ENCODE measurements at regions not wholly inside any gene's neighbourhood (a gene's known extent, or its start where the extent isn't known, plus 50 kb on each side); places are given as distances from the start of the nearest gene placed in this dataset.

GRCh38 chr4:41400296-41400695 is 137.7 kb upstream of the LIMCH1 start:
- Histone ChIP-seq H3K27ac (no peak overlapping the region), H3K36me3 (ENCODE audit: insufficient read depth, low read length) (no peaks in the 10 kb centered on the region)
- TF ChIP-seq POLR2AphosphoS5 (IDR thresholded peaks at IDR 0.05; ENCODE audit: borderline replicate concordance, low read depth, low read length) (no peak), EZH2 (IDR thresholded peaks at IDR 0.05) (no peak), FOXP2 (optimal IDR thresholded peaks at IDR 0.05; ENCODE audit: control extremely low read depth, extremely low read length, insufficient read depth) (no peak)

DNA sequence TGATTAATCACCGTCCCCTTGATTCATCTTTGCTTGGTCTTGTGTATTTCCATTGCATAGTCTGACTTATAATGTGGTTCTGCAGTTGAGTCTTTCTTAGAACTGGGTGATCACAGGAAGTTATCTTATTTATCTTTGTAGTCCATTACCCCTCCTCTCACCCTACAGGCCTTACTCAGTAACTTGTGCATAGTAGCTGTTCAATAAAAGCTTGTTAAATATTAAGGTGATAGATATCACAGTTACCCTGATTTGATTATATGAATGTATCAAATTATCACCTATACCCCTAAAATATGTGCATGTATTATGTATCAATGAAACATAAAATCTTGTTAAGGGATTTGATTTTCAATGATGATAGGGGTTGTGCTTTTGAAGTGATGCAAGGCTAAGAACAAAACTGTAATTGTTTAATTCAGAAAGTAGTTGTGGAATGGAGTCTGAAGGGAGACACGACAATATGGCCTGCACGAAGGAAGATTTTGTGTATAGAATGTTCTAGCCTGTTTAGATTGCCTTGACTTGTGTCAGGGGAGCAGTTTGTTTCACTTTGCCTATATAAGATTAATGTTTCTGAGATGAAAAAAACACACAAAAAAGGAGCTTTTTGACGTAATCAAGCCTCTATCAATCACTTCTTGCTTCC is 132.4 kb upstream of the LIMCH1 start:
- no peak for DNase-seq (ENCODE audit: low read depth, low spot score)
- H3K4me3 ChIP-seq = no peak overlapping the region
- TF ChIP-seq FOXP2 (optimal IDR thresholded peaks at IDR 0.05; ENCODE audit: control extremely low read depth, extremely low read length, insufficient read depth) = no peak
- TF ChIP-seq EZH2 (IDR thresholded peaks at IDR 0.05) = no peak
- TF ChIP-seq POLR2AphosphoS5 (IDR thresholded peaks at IDR 0.05; ENCODE audit: borderline replicate concordance, low read depth, low read length) = no peak
- no peak overlapping the region for H3K9ac ChIP-seq (ENCODE audit: insufficient read length)
- H3K27ac ChIP-seq = no peak overlapping the region
- H3K36me3 ChIP-seq (ENCODE audit: insufficient read depth, low read length) = no peaks in the 10 kb centered on the region
- H3K9me3 ChIP-seq (ENCODE audit: low read depth, low read length) = no peaks in the 10 kb centered on the region

More at GRCh38 chr4:41400296-41400695, 137.7 kb upstream of the LIMCH1 start:
- Histone ChIP-seq H3K9me3 (ENCODE audit: low read depth, low read length) (no peaks in the 10 kb centered on the region), H3K4me3 (no peak overlapping the region), H3K9ac (ENCODE audit: insufficient read length) (no peak overlapping the region)
- no peak for DNase-seq (ENCODE audit: low read depth, low spot score)

GRCh38 chr4:41406113-41406516 is 131.8 kb upstream of the LIMCH1 start:
- Histone ChIP-seq H3K36me3 (ENCODE audit: insufficient read depth, low read length) (no peaks in the 10 kb centered on the region), H3K9ac (ENCODE audit: insufficient read length) (no peak overlapping the region), H3K9me3 (ENCODE audit: low read depth, low read length) (no peaks in the 10 kb centered on the region), H3K27ac (no peak overlapping the region), H3K4me3 (no peak overlapping the region)
- no peak for TF ChIP-seq EZH2 (IDR thresholded peaks at IDR 0.05)
- no peak for TF ChIP-seq FOXP2 (optimal IDR thresholded peaks at IDR 0.05; ENCODE audit: control extremely low read depth, extremely low read length, insufficient read depth)
- no peak for TF ChIP-seq POLR2AphosphoS5 (IDR thresholded peaks at IDR 0.05; ENCODE audit: borderline replicate concordance, low read depth, low read length)
- DNase-seq (ENCODE audit: low read depth, low spot score) = no peak

DNA sequence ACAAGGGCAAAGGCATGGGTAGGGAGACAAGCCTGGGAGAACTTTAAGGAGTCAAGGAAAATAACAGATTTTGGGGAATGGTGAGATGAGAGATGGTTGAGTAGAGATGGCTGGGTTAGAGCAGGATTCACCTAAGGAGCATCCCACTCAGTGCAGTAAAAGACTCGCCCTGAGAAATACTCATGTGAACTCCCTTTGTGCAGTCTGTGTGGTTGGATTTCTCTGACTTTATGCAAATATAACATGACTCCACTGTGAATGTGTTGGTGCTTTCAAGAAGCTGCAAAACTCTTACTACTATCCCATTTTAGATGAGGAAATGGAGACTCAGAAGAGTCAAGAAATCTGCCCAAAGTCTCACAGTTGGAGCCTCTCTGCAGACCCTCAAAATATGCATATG is 129.8 kb upstream of the LIMCH1 start:
- no peak for TF ChIP-seq FOXP2 (optimal IDR thresholded peaks at IDR 0.05; ENCODE audit: control extremely low read depth, extremely low read length, insufficient read depth)
- TF ChIP-seq EZH2 (IDR thresholded peaks at IDR 0.05) = no peak
- TF ChIP-seq POLR2AphosphoS5 (IDR thresholded peaks at IDR 0.05; ENCODE audit: borderline replicate concordance, low read depth, low read length) = no peak
- no peaks in the 10 kb centered on the region for H3K9me3 ChIP-seq (ENCODE audit: low read depth, low read length)
- no peak for DNase-seq (ENCODE audit: low read depth, low spot score)
- H3K36me3 ChIP-seq (ENCODE audit: insufficient read depth, low read length) = no peaks in the 10 kb centered on the region
- H3K9ac ChIP-seq (ENCODE audit: insufficient read length) = no peak overlapping the region
- H3K4me3 ChIP-seq = no peak overlapping the region
- no peak overlapping the region for H3K27ac ChIP-seq

DNA sequence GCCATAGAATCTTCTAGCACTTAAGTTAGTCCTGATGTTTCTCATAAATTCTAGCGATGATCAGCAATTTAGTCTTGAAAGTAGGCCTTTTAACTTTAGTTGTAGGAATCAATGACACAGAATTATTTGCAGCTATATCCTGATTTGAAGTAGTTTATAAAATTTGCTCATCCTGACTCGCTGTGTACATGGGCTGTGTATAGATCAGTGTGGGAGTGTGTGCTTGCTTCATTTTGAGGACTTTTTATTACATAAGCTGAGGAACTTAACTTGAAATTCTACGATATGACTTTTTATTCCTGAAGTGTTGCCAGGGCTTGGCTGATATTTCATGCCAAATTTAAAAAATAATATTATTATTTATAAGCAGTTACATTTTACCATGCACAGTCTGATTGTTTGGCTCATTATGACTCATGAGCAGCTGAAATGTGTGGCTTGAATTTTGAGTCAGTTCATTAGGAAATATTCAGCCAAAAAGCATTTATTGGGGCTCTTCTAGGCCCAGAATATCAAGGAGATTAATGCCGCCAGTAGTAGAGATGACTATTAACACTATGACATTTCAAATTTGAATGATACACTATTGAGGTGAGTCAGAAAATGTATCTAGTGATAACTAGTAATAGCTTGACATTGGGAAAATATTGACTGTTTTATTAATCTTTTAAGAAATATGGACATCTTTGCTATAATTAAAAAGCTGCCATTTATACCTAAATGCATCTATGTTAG is 128.9 kb upstream of the LIMCH1 start:
- DNase-seq (ENCODE audit: low read depth, low spot score) = no peak
- Histone ChIP-seq H3K9me3 (ENCODE audit: low read depth, low read length) (no peaks in the 10 kb centered on the region), H3K36me3 (ENCODE audit: insufficient read depth, low read length) (no peaks in the 10 kb centered on the region), H3K9ac (ENCODE audit: insufficient read length) (no peak overlapping the region), H3K4me3 (no peak overlapping the region), H3K27ac (no peak overlapping the region)
- TF ChIP-seq POLR2AphosphoS5 (IDR thresholded peaks at IDR 0.05; ENCODE audit: borderline replicate concordance, low read depth, low read length) (no peak), FOXP2 (optimal IDR thresholded peaks at IDR 0.05; ENCODE audit: control extremely low read depth, extremely low read length, insufficient read depth) (no peak), EZH2 (IDR thresholded peaks at IDR 0.05) (no peak)

DNA sequence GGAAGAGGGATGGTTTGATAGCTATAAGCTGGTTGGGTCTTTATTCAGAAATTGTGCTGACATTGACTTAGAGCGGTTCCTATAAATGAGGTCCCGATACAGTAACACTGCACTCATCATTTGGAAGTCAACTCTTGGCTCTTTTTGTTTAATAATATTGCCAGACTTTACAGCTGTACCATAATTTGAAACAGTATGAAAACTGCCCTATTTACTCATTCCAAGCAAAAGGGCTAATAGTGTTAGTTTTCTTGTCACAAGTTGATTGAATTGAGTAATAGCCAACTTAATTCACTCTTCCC is 128.4 kb upstream of the LIMCH1 start:
- Histone ChIP-seq H3K9ac (ENCODE audit: insufficient read length) (no peak overlapping the region), H3K9me3 (ENCODE audit: low read depth, low read length) (no peaks in the 10 kb centered on the region), H3K4me3 (no peak overlapping the region), H3K27ac (no peak overlapping the region), H3K36me3 (ENCODE audit: insufficient read depth, low read length) (no peaks in the 10 kb centered on the region)
- no peak for TF ChIP-seq EZH2 (IDR thresholded peaks at IDR 0.05)
- TF ChIP-seq POLR2AphosphoS5 (IDR thresholded peaks at IDR 0.05; ENCODE audit: borderline replicate concordance, low read depth, low read length) = no peak
- no peak for TF ChIP-seq FOXP2 (optimal IDR thresholded peaks at IDR 0.05; ENCODE audit: control extremely low read depth, extremely low read length, insufficient read depth)
- DNase-seq (ENCODE audit: low read depth, low spot score) = no peak

- Histone ChIP-seq H3K36me3 (ENCODE audit: insufficient read depth, low read length) (no peaks in the 10 kb centered on the region), H3K9me3 (ENCODE audit: low read depth, low read length) (no peaks in the 10 kb centered on the region), H3K27ac (no peak overlapping the region), H3K9ac (ENCODE audit: insufficient read length) (no peak overlapping the region), H3K4me3 (no peak overlapping the region)
- no peak for DNase-seq (ENCODE audit: low read depth, low spot score)
- TF ChIP-seq POLR2AphosphoS5 (IDR thresholded peaks at IDR 0.05; ENCODE audit: borderline replicate concordance, low read depth, low read length) = no peak
- TF ChIP-seq EZH2 (IDR thresholded peaks at IDR 0.05) = no peak
- no peak for TF ChIP-seq FOXP2 (optimal IDR thresholded peaks at IDR 0.05; ENCODE audit: control extremely low read depth, extremely low read length, insufficient read depth)
These were observed 127.9 kb upstream of the LIMCH1 start for GRCh38 chr4:41410049-41410448.

DNA sequence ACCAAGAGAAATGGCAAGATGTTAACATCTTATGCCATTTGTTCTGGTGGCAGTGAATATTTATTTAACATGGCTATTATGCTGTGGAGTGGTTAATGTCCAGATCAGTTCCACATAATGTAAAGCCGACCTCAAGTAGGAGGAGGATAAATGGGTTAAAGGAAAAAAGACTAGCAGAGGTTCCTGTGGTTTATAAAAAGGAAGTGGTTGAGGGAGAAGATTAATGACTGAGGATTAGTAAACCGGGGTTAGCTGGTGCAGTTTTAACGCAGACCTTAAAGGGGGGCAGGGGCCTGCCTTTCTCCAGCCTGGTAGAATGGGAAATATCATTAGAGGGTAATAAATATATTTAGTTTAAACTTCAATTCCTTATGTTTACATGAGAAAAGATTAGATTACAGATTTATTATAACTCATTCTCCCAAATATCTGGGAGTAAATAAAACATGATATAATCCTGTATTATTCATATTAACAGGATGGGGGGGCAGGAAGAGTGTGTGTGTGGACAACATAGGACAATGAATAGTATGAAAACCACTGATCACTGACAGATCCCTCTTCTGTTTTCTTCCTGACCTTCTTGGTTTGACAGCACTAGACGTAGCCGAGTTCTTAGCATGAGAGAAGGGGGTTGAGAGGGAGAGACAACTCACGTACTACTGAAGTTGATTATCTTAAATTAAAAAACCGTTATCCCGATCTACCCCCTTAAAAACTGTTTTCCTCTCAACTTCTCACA is 124.1 kb upstream of the LIMCH1 start:
- H3K9me3 ChIP-seq (ENCODE audit: low read depth, low read length) = no peaks in the 10 kb centered on the region
- H3K4me3 ChIP-seq = 0 out of 2 replicates have a peak overlapping the region, but pooled peaks have one; percentile 10
- H3K9ac ChIP-seq (ENCODE audit: insufficient read length) = no peak overlapping the region
- no peaks in the 10 kb centered on the region for H3K36me3 ChIP-seq (ENCODE audit: insufficient read depth, low read length)
- TF ChIP-seq EZH2 (IDR thresholded peaks at IDR 0.05) (no peak), FOXP2 (optimal IDR thresholded peaks at IDR 0.05; ENCODE audit: control extremely low read depth, extremely low read length, insufficient read depth) (no peak), POLR2AphosphoS5 (IDR thresholded peaks at IDR 0.05; ENCODE audit: borderline replicate concordance, low read depth, low read length) (peak; percentile 88)
- peak overlapping the region; percentile 26; the same call in 1 of the 2 replicates for H3K27ac ChIP-seq
- peak; percentile 76 for DNase-seq (ENCODE audit: low read depth, low spot score)
